ENCODE measurements at regions not wholly inside any gene's neighbourhood (a gene's known extent, or its start where the extent isn't known, plus 50 kb on each side); places are given as distances from the start of the nearest gene placed in this dataset.

- TF ChIP-seq, protein P1, sequence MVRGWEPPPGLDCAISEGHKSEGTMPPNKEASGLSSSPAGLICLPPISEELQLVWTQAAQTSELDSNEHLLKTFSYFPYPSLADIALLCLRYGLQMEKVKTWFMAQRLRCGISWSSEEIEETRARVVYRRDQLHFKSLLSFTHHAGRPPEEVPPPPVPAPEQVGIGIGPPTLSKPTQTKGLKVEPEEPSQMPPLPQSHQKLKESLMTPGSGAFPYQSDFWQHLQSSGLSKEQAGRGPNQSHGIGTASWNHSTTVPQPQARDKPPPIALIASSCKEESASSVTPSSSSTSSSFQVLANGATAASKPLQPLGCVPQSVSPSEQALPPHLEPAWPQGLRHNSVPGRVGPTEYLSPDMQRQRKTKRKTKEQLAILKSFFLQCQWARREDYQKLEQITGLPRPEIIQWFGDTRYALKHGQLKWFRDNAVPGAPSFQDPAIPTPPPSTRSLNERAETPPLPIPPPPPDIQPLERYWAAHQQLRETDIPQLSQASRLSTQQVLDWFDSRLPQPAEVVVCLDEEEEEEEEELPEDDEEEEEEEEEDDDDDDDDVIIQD (CRISPR knock-in tag; IDR thresholded peaks at IDR 0.05; ENCODE audit: low read depth) = peak; percentile 70; the same call in 1 of the 2 replicates
- TF ChIP-seq DMTF1 (CRISPR knock-in tag; IDR thresholded peaks at IDR 0.05) (no peak), NFKBIZ (CRISPR knock-in tag; IDR thresholded peaks at IDR 0.05) (peak; percentile 90; the same call in 1 of the 2 replicates), NONO (IDR thresholded peaks at IDR 0.05) (no peak), NONO (CRISPR knock-in tag; conservative IDR thresholded peaks at IDR 0.05) (0 out of 2 replicates have a peak, but pooled peaks have one; percentile 27), SNAPC2 (CRISPR knock-in tag; IDR thresholded peaks at IDR 0.05) (0 out of 2 replicates have a peak, but pooled peaks have one; percentile 70), ELF3 (CRISPR knock-in tag; IDR thresholded peaks at IDR 0.05) (peak; percentile 99), CENPT (CRISPR knock-in tag; IDR thresholded peaks at IDR 0.05; ENCODE audit: low read depth) (no peak), ELF4 (CRISPR knock-in tag; IDR thresholded peaks at IDR 0.05; ENCODE audit: borderline replicate concordance) (no peak), ZNF564 (CRISPR knock-in tag; IDR thresholded peaks at IDR 0.05) (peak; percentile 83; the same call in 1 of the 2 replicates), SKI (IDR thresholded peaks at IDR 0.05; ENCODE audit: partially characterized antibody) (peak; percentile 75), PPARG (CRISPR knock-in tag; conservative IDR thresholded peaks at IDR 0.05) (peak; percentile 74), ONECUT2 (CRISPR knock-in tag; IDR thresholded peaks at IDR 0.05) (peak; percentile 61), WIZ (CRISPR knock-in tag; IDR thresholded peaks at IDR 0.05) (no peak), ZBTB34 (CRISPR knock-in tag; IDR thresholded peaks at IDR 0.05) (peak; percentile 74; the same call in 1 of the 2 replicates), RFXAP (CRISPR knock-in tag; IDR thresholded peaks at IDR 0.05; ENCODE audit: borderline replicate concordance) (no peak), ZNF766 (CRISPR knock-in tag; IDR thresholded peaks at IDR 0.05; ENCODE audit: borderline replicate concordance) (peak; percentile 83; the same call in 1 of the 2 replicates), ZNF451 (CRISPR knock-in tag; IDR thresholded peaks at IDR 0.05) (no peak)
- TF ChIP-seq, protein P2, sequence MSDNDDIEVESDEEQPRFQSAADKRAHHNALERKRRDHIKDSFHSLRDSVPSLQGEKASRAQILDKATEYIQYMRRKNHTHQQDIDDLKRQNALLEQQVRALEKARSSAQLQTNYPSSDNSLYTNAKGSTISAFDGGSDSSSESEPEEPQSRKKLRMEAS (IDR thresholded peaks at IDR 0.05) = peak; percentile 66
- TF ChIP-seq, protein P3, sequence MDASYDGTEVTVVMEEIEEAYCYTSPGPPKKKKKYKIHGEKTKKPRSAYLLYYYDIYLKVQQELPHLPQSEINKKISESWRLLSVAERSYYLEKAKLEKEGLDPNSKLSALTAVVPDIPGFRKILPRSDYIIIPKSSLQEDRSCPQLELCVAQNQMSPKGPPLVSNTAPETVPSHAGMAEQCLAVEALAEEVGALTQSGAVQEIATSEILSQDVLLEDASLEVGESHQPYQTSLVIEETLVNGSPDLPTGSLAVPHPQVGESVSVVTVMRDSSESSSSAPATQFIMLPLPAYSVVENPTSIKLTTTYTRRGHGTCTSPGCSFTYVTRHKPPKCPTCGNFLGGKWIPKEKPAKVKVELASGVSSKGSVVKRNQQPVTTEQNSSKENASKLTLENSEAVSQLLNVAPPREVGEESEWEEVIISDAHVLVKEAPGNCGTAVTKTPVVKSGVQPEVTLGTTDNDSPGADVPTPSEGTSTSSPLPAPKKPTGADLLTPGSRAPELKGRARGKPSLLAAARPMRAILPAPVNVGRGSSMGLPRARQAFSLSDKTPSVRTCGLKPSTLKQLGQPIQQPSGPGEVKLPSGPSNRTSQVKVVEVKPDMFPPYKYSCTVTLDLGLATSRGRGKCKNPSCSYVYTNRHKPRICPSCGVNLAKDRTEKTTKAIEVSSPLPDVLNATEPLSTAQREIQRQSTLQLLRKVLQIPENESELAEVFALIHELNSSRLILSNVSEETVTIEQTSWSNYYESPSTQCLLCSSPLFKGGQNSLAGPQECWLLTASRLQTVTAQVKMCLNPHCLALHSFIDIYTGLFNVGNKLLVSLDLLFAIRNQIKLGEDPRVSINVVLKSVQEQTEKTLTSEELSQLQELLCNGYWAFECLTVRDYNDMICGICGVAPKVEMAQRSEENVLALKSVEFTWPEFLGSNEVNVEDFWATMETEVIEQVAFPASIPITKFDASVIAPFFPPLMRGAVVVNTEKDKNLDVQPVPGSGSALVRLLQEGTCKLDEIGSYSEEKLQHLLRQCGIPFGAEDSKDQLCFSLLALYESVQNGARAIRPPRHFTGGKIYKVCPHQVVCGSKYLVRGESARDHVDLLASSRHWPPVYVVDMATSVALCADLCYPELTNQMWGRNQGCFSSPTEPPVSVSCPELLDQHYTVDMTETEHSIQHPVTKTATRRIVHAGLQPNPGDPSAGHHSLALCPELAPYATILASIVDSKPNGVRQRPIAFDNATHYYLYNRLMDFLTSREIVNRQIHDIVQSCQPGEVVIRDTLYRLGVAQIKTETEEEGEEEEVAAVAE (CRISPR knock-in tag; IDR thresholded peaks at IDR 0.05; ENCODE audit: borderline replicate concordance) = no peak
These were observed 52.3 kb upstream of the ADGRF1 start (continued) for GRCh38 chr6:47094241-47094925.
